HG03558 (cell line): ENCODE measurements at regions not wholly inside any gene's neighbourhood (a gene's known extent, or its start where the extent isn't known, plus 50 kb on each side); places are given as distances from the start of the nearest gene placed in this dataset.

Experiments used
- ATAC-seq: cut with Tn5 transposase; IDR thresholded peaks from one replicate; pipeline ENCODE4 v1.9.1; 2021; ENCODE audit warnings: moderate number of reproducible peaks; ENCODE audit not compliant: unreplicated experiment; ENCODE audit errors: extremely low read depth

- ATAC-seq = no peak
These were observed 356.0 kb upstream of the ISL1 start for GRCh38 chr5:51027271-51027670.

- no peak for ATAC-seq
These were observed 354.9 kb upstream of the ISL1 start for GRCh38 chr5:51028394-51028793.

- ATAC-seq = no peak
These were observed 350.0 kb upstream of the ISL1 start for GRCh38 chr5:51033215-51033614.

- no peak for ATAC-seq
These were observed 348.9 kb upstream of the ISL1 start for GRCh38 chr5:51034222-51034901.

GRCh38 chr5:51039424-51040329 is 343.6 kb upstream of the ISL1 start:
- no peak for ATAC-seq

- ATAC-seq = no peak
These were observed 339.5 kb upstream of the ISL1 start for GRCh38 chr5:51043745-51044144.

GRCh38 chr5:51047369-51047768 is 335.9 kb upstream of the ISL1 start:
- no peak for ATAC-seq

GRCh38 chr5:51053361-51053760 is 329.9 kb upstream of the ISL1 start:
- no peak for ATAC-seq

GRCh38 chr5:51060953-51061352 is 322.3 kb upstream of the ISL1 start:
- no peak for ATAC-seq

- no peak for ATAC-seq
These were observed 310.3 kb upstream of the ISL1 start for GRCh38 chr5:51072937-51073336.

- no peak for ATAC-seq
These were observed 300.5 kb upstream of the ISL1 start for GRCh38 chr5:51082741-51083140.

- ATAC-seq = no peak
These were observed 291.4 kb upstream of the ISL1 start for GRCh38 chr5:51091816-51092215.

GRCh38 chr5:51095486-51095885 is 287.8 kb upstream of the ISL1 start:
- no peak for ATAC-seq

GRCh38 chr5:51096859-51097258 is 286.4 kb upstream of the ISL1 start:
- no peak for ATAC-seq

GRCh38 chr5:51099173-51099853 is 283.9 kb upstream of the ISL1 start:
- ATAC-seq = no peak

- no peak for ATAC-seq
These were observed 278.7 kb upstream of the ISL1 start for GRCh38 chr5:51104556-51104955.

- ATAC-seq = no peak
These were observed 273.4 kb upstream of the ISL1 start for GRCh38 chr5:51109786-51110410.

GRCh38 chr5:51131266-51131665 is 252.0 kb upstream of the ISL1 start:
- ATAC-seq = no peak

GRCh38 chr5:51138164-51138563 is 245.1 kb upstream of the ISL1 start:
- no peak for ATAC-seq

GRCh38 chr5:51148437-51148836 is 234.8 kb upstream of the ISL1 start:
- no peak for ATAC-seq

- ATAC-seq = no peak
These were observed 227.0 kb upstream of the ISL1 start for GRCh38 chr5:51156222-51156621.
